CD14-positive monocyte (primary cell): ENCODE measurements at regions not wholly inside any gene's neighbourhood (a gene's known extent, or its start where the extent isn't known, plus 50 kb on each side); places are given as distances from the start of the nearest gene placed in this dataset.

Experiments
- DNase-seq, 3 donors: peaks; one replicate each; pipeline ENCODE4 v3.0.0-alpha.2; 2011 to 2022
- H2AFZ ChIP-seq: 2 replicates; pipeline ENCODE4 v1.6.0; 2012; ENCODE audit warnings: mild to moderate bottlenecking, low read depth, low read length, inconsistent platforms; ENCODE audit not compliant: insufficient read depth, poor library complexity, severe bottlenecking
- H3K27ac ChIP-seq, 2 donors: 1 replicate in 1 of 2; 2 replicates in 1 of 2; pipeline ENCODE4 v1.5.1; 2012 to 2013; ENCODE audit warnings: low read length in 2 of 2, control low read depth in 1 of 2, inconsistent platforms in 1 of 2, low read depth in 1 of 2, mild to moderate bottlenecking in 1 of 2
- H3K27me3 ChIP-seq, 2 donors: one replicate each; pipeline versions ENCODE4 v1.6.0 to v1.6.1; 2011 to 2013; ENCODE audit warnings: low read length in 2 of 2; ENCODE audit not compliant: control insufficient read depth in 2 of 2, insufficient read depth in 2 of 2
- H3K36me3 ChIP-seq, 2 donors: replicated peaks in 1 of 2; 1 replicate in 1 of 2; 2 replicates in 1 of 2; pipeline versions ENCODE4 v1.5.1 to v1.6.1; 2012 to 2013; ENCODE audit warnings: low read length in 2 of 2, control low read depth in 1 of 2, inconsistent platforms in 1 of 2, mild to moderate bottlenecking in 1 of 2; ENCODE audit not compliant: insufficient read depth in 2 of 2, control insufficient read depth in 1 of 2
- H3K4me1 ChIP-seq, 2 donors: 1 replicate in 1 of 2; 2 replicates in 1 of 2; pipeline versions ENCODE4 v1.5.1 to v1.6.1; 2012 to 2013; ENCODE audit warnings: low read length in 2 of 2, control low read depth in 1 of 2, inconsistent platforms in 1 of 2, mild to moderate bottlenecking in 1 of 2, moderate library complexity in 1 of 2; ENCODE audit not compliant: insufficient read depth in 2 of 2, control insufficient read depth in 1 of 2
- H3K4me2 ChIP-seq: replicated peaks from 2 replicates; pipeline ENCODE3; 2012; ENCODE audit warnings: low read length, moderate library complexity, mild to moderate bottlenecking; ENCODE audit not compliant: poor library complexity, severe bottlenecking; ENCODE audit errors: extremely low read depth
- H3K4me3 ChIP-seq, 3 experiments: fragments of 200-600 bp in 1 of 3; sonication (generic) in 1 of 3; replicated peaks in 1 of 3; 1 replicate in 2 of 3; 2 replicates in 1 of 3; pipeline ENCODE4 v1.5.1; 2011 to 2013; ENCODE audit warnings: low read length in 3 of 3, mild to moderate bottlenecking in 3 of 3, control low read depth in 2 of 3, low read depth in 2 of 3, inconsistent platforms in 1 of 3, moderate library complexity in 1 of 3
- H3K79me2 ChIP-seq: 2 replicates; pipeline ENCODE4 v1.6.0; 2012; ENCODE audit warnings: mild to moderate bottlenecking, control low read depth, inconsistent platforms, low read length, moderate library complexity; ENCODE audit not compliant: insufficient read depth
- H3K9ac ChIP-seq: 2 replicates; pipeline ENCODE4 v1.6.0; 2017; ENCODE audit warnings: low read length, mild to moderate bottlenecking; ENCODE audit not compliant: insufficient read depth, poor library complexity, severe bottlenecking
- H3K9me3 ChIP-seq, 2 donors: replicated peaks in 1 of 2; 1 replicate in 1 of 2; 2 replicates in 1 of 2; pipeline versions ENCODE4 v1.5.1 to v1.6.1; 2012 to 2013; ENCODE audit warnings: low read length in 2 of 2, control low read depth in 1 of 2; ENCODE audit not compliant: control insufficient read depth in 1 of 2, insufficient read depth in 1 of 2
- H4K20me1 ChIP-seq: 2 replicates; pipeline ENCODE4 v1.6.0; 2012; ENCODE audit warnings: mild to moderate bottlenecking, low read length, control low read depth, moderate library complexity; ENCODE audit not compliant: insufficient read depth
- H3K27ac Mint-ChIP-seq, 7 donors: one replicate each; pipeline ENCODE4 v1.8.0; 2020; ENCODE audit warnings: mild to moderate bottlenecking in 7 of 7, mixed read lengths in 7 of 7, moderate library complexity in 6 of 7, inconsistent platforms in 2 of 7
- H3K27me3 Mint-ChIP-seq, 3 donors: one replicate each; pipeline ENCODE4 v1.8.0; 2021 to 2022; ENCODE audit warnings: low read depth in 3 of 3, mild to moderate bottlenecking in 3 of 3, mixed read lengths in 3 of 3, moderate library complexity in 3 of 3, inconsistent platforms in 1 of 3
- H3K36me3 Mint-ChIP-seq, 2 donors: one replicate each; pipeline ENCODE4 v1.8.0; 2020; ENCODE audit warnings: mixed read lengths in 2 of 2, inconsistent platforms in 1 of 2, mild to moderate bottlenecking in 1 of 2
- H3K4me1 Mint-ChIP-seq: one replicate; pipeline ENCODE4 v1.8.0; 2020; ENCODE audit warnings: mild to moderate bottlenecking, mixed read lengths
- H3K4me3 Mint-ChIP-seq, 2 donors: one replicate each; pipeline ENCODE4 v1.8.0; 2020; ENCODE audit warnings: mild to moderate bottlenecking in 2 of 2, mixed read lengths in 2 of 2, moderate library complexity in 1 of 2
- H3K9me3 Mint-ChIP-seq, 7 donors: one replicate each; pipeline ENCODE4 v1.8.0; 2020 to 2022; ENCODE audit warnings: mixed read lengths in 7 of 7, mild to moderate bottlenecking in 6 of 7, moderate library complexity in 6 of 7, inconsistent platforms in 2 of 7
- WGBS: methylation state at CpG from one replicate; pipeline ENCODE4 v1.1.5; 2013; ENCODE audit warnings: missing lambda C conversion rate; ENCODE audit not compliant: insufficient coverage; 5-methylcytosine and 5-hydroxymethylcytosine counted together
- intact Hi-C, 2 donors: fragments of 100-400 bp; cut with micrococcal nuclease; formaldehyde crosslinking; loops; one replicate each; pipeline versions ENCODE4 v1.15.0 to v1.15.1; 2023
- TF ChIP-seq, protein P1 (sequence below): fragments of 200-600 bp; IDR thresholded peaks from one replicate; pipeline ENCODE4 v1.8.0; 2022; ENCODE audit warnings: antibody characterized with exemption, mild to moderate bottlenecking

DNA sequence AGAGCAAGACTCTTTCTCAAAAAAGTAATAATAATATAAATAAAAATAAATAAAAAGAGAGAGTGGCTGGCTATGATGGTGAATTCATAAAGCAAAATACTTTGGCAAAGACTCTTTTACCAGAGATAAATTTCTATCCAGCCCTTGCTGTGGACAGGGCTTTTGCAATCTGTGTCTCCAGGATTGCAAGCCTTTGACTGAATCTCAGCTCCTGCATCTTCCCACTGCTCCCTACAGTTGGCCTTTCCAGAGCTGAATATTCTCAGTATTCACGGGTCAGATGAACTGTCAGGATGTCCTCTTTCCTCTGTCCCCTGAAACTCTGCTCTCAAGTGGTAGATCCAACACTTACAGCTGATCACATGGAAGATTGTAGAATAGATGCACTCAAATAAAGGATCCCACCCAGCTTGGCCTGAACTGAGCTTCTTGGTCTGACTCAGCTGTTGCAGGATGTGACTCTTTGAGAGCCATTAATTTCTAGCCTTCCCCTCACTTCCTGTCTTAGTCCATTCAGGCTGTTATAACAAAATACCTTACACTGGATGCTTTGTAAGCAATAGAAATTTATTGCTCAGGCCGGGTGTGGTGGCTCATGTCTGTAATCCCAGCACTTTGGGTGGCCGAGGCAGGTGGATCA is 123.4 kb upstream of the GUCY1A1 start:
- DNase-seq = no peak
- Histone ChIP-seq H2AFZ (no peak overlapping the region), H3K9ac (no peak overlapping the region), H3K4me1 (no peaks in the 10 kb centered on the region), H3K27ac (no peak overlapping the region), H3K9me3 (peaks cover 0 to 8% of the 10 kb centered on the region in 2 donors), H3K4me2 (no peak overlapping the region), H4K20me1 (no peaks in the 10 kb centered on the region), H3K27me3 (no peaks in the 10 kb centered on the region), H3K36me3 (no peaks in the 10 kb centered on the region), H3K79me2 (no peaks in the 10 kb centered on the region), H3K4me3 (no peak overlapping the region)
- H3K27ac Mint-ChIP-seq = no peak overlapping the region
- intact Hi-C loops = no loop called here
- TF ChIP-seq, protein P1, sequence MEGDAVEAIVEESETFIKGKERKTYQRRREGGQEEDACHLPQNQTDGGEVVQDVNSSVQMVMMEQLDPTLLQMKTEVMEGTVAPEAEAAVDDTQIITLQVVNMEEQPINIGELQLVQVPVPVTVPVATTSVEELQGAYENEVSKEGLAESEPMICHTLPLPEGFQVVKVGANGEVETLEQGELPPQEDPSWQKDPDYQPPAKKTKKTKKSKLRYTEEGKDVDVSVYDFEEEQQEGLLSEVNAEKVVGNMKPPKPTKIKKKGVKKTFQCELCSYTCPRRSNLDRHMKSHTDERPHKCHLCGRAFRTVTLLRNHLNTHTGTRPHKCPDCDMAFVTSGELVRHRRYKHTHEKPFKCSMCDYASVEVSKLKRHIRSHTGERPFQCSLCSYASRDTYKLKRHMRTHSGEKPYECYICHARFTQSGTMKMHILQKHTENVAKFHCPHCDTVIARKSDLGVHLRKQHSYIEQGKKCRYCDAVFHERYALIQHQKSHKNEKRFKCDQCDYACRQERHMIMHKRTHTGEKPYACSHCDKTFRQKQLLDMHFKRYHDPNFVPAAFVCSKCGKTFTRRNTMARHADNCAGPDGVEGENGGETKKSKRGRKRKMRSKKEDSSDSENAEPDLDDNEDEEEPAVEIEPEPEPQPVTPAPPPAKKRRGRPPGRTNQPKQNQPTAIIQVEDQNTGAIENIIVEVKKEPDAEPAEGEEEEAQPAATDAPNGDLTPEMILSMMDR = no peak
- H3K4me3 Mint-ChIP-seq = no peak overlapping the region
- H3K36me3 Mint-ChIP-seq = no peaks in the 10 kb centered on the region
- WGBS = no CpG with 5 or more reads among the region's 3 CpGs
- peaks cover 0 to 1% (median 0%) of the 10 kb centered on the region in 3 donors for H3K27me3 Mint-ChIP-seq
- H3K9me3 Mint-ChIP-seq = peaks cover 2 to 22% (median 17%) of the 10 kb centered on the region in 7 donors
- H3K4me1 Mint-ChIP-seq = no peaks in the 10 kb centered on the region

DNA sequence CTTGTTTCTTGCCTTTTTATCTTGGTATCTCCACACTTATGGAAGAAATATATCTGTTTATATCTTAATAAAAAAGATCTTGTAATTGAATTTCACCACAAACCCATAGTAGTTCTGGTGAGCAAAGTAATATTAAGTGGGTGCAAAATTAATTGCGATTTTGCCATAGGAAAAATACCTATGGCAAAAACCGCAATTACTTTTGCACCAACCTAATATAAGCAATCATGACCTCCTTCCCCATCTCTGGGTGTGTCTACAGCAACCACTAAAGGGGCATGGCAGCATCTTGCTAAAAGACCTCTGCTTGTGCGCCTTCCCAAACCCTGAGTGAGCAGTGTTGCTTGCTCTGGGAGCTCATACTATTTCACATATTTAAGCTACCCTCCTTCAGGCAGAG is 124.2 kb upstream of the GUCY1A1 start:
- Histone ChIP-seq H3K4me2 (no peak overlapping the region), H3K9ac (no peak overlapping the region), H3K79me2 (no peaks in the 10 kb centered on the region), H3K9me3 (peaks cover 0 to 8% of the 10 kb centered on the region in 2 donors), H3K36me3 (no peaks in the 10 kb centered on the region), H4K20me1 (no peaks in the 10 kb centered on the region), H3K27ac (no peak overlapping the region), H3K4me1 (no peaks in the 10 kb centered on the region), H3K4me3 (no peak overlapping the region), H2AFZ (no peak overlapping the region), H3K27me3 (no peaks in the 10 kb centered on the region)
- Mint-ChIP-seq H3K27ac (no peak overlapping the region), H3K4me1 (no peaks in the 10 kb centered on the region), H3K27me3 (peaks cover 0 to 1% (median 0%) of the 10 kb centered on the region in 3 donors), H3K36me3 (no peaks in the 10 kb centered on the region), H3K4me3 (no peak overlapping the region), H3K9me3 (peaks cover 2 to 19% (median 17%) of the 10 kb centered on the region in 7 donors)
- TF ChIP-seq, protein P1 = no peak
- intact Hi-C loops = no loop called here
- no peak for DNase-seq
- WGBS = no CpG with 5 or more reads among the region's 3 CpGs
